ENCODE measurements at regions not wholly inside any gene's neighbourhood (a gene's known extent, or its start where the extent isn't known, plus 50 kb on each side); places are given as distances from the start of the nearest gene placed in this dataset.
"Not testable (repeated sequence)": the region's sequence is repeated elsewhere in the genome, so short reads cannot be mapped to it uniquely, and the experiment has no call there.

DNA sequence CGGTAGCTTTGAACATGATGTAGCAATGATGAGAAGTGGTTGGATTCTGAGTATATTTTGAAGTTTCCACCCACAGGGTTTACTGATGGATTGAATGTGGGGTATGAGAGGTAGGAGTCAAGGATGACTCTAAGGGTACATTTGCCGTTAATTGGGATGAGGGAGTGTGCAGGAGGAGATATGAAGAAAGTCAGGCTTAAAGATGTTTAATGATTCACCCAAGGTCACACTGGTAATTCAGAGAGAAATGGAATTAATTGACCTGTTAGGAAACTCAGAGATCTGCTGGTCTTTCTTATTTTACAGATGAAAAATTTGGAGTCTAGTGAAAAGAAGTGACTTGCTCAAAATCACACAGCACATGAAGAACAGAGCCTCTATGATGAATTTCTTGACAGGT lies 390.7 kb downstream of the GBA3 start:
- H3K4me3 ChIP-seq (ENCODE audit: low read length), result no peak overlapping the region
- H3K36me3 ChIP-seq (ENCODE audit: control insufficient read depth, insufficient read depth, low read length, severe bottlenecking), result no peaks in the 10 kb centered on the region
- H3K27me3 ChIP-seq (replicated peaks; ENCODE audit: control insufficient read depth, insufficient read depth, low read length), result no peaks in the 10 kb centered on the region
- no peaks in the 10 kb centered on the region for H3K4me1 ChIP-seq (ENCODE audit: control insufficient read depth, insufficient read depth, low read length)
- no peak for DNase-seq (ENCODE audit: low read depth)
- peaks cover 11% of the 10 kb centered on the region for H3K9me3 ChIP-seq (ENCODE audit: control insufficient read depth, low read length)
- no peak overlapping the region for H3K9ac ChIP-seq (ENCODE audit: low read length)

DNA sequence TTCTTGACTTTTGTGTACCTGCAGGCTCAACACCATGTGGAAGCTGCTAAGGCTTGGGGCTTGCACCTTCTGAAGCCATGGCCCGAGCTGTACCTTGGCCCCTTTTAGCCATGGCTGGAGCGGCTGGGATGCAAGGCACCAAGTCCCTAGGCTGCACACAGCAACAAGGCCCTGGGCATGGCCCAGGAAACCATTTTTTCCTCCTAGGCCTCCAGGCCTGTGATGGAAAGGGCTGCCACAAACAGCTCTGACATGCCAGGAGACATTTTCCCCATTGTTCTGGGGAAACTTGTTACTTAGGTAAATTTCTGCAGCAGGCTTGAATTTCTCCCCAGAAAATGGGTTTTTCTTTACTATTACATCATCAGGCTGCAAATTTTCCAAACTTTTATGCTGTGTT lies 387.4 kb downstream of the GBA3 start:
- not testable (repeated sequence) for H3K36me3 ChIP-seq (ENCODE audit: control insufficient read depth, insufficient read depth, low read length, severe bottlenecking); H3K9ac ChIP-seq (ENCODE audit: low read length); DNase-seq (ENCODE audit: low read depth); H3K4me1 ChIP-seq (ENCODE audit: control insufficient read depth, insufficient read depth, low read length); H3K4me3 ChIP-seq (ENCODE audit: low read length); H3K27me3 ChIP-seq (replicated peaks; ENCODE audit: control insufficient read depth, insufficient read depth, low read length)
- peaks cover 11% of the 10 kb centered on the region for H3K9me3 ChIP-seq (ENCODE audit: control insufficient read depth, low read length)

DNA sequence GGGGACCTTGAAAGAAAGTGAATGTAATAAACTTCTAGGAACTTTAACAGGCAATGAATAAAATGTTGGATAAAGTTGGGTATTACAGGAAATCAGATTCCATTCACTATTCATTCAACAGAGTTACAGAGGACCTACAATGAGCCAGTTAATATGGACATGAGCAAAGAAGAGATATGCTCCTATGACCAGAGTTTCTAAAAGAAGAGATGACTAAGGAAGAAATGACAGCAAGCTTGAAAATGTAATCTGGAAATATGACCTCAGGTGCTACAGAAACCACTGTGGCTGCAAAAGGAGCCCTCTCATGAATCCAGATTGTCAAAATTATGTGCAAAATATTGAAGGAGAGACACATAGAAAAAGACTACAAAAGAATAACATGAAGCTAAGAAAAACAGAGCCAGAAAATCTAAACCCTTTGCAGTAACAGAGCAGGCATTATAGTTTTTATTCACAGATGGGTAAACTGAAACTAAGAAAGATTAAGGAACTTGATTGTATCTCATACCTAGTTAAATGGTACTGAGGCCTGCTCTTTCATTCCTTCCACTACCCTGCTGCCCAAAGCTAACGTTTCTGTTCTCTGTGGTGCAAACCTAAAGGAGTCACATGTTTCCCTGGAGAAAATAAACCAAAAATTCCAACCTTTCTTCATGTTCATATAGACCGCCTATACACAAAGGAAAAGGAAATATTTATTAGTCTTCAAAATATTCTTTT lies 378.3 kb downstream of the GBA3 start:
- H3K27me3 ChIP-seq (replicated peaks; ENCODE audit: control insufficient read depth, insufficient read depth, low read length), result no peaks in the 10 kb centered on the region
- no peaks in the 10 kb centered on the region for H3K4me1 ChIP-seq (ENCODE audit: control insufficient read depth, insufficient read depth, low read length)
- no peaks in the 10 kb centered on the region for H3K9me3 ChIP-seq (ENCODE audit: control insufficient read depth, low read length)
- H3K36me3 ChIP-seq (ENCODE audit: control insufficient read depth, insufficient read depth, low read length, severe bottlenecking), result no peaks in the 10 kb centered on the region
- no peak overlapping the region for H3K9ac ChIP-seq (ENCODE audit: low read length)
- no peak overlapping the region for H3K4me3 ChIP-seq (ENCODE audit: low read length)
- no peak for DNase-seq (ENCODE audit: low read depth)

- Histone ChIP-seq H3K4me1 (ENCODE audit: control insufficient read depth, insufficient read depth, low read length) (no peaks in the 10 kb centered on the region), H3K36me3 (ENCODE audit: control insufficient read depth, insufficient read depth, low read length, severe bottlenecking) (no peaks in the 10 kb centered on the region), H3K9me3 (ENCODE audit: control insufficient read depth, low read length) (no peaks in the 10 kb centered on the region), H3K27me3 (replicated peaks; ENCODE audit: control insufficient read depth, insufficient read depth, low read length) (no peaks in the 10 kb centered on the region), H3K4me3 (ENCODE audit: low read length) (no peak overlapping the region), H3K9ac (ENCODE audit: low read length) (no peak overlapping the region)
- no peak for DNase-seq (ENCODE audit: low read depth)
Observed at GRCh38 chr4:23068756-23069155, 376.0 kb downstream of the GBA3 start.

DNA sequence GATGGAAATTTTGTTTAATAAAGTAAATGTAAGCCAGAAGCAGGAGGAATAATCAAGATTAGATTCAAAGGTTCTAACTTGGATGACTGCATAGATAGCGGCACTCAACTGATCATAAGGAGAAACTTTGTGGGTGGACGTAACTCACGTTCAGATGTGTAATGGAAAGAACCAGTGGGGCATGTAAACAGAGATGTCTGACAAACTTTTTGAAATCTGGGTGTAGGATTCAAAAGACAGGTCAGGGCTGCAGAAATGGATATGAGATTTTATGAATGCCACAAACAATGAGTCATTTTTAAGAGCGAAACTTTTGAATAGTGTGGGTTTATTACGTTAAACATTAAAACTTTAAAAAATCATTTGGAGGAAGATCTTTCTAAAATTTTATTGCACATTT lies 375.6 kb downstream of the GBA3 start:
- no peak for DNase-seq (ENCODE audit: low read depth)
- H3K4me3 ChIP-seq (ENCODE audit: low read length), result no peak overlapping the region
- H3K4me1 ChIP-seq (ENCODE audit: control insufficient read depth, insufficient read depth, low read length), result no peaks in the 10 kb centered on the region
- H3K9ac ChIP-seq (ENCODE audit: low read length), result no peak overlapping the region
- no peaks in the 10 kb centered on the region for H3K36me3 ChIP-seq (ENCODE audit: control insufficient read depth, insufficient read depth, low read length, severe bottlenecking)
- H3K27me3 ChIP-seq (replicated peaks; ENCODE audit: control insufficient read depth, insufficient read depth, low read length), result no peaks in the 10 kb centered on the region
- no peaks in the 10 kb centered on the region for H3K9me3 ChIP-seq (ENCODE audit: control insufficient read depth, low read length)

DNA sequence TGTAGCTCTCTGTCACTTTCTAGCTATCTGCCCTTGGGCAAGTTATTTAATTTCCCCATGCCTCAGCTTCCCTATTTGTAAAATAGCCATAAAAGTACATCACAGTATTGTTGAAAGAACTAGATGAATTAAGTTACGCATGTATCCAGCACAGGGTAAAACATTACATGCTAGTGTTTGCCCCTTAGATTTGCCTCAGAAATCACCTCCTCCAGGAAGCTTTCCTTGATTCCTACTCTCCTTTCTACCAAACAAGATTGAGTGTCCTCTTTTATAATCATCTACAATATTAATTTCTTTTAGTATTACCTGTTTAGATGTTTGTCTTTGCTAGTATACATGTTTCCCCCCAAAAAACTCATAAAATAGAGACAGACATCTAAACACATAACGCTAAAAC lies 369.5 kb downstream of the GBA3 start:
- Histone ChIP-seq H3K9ac (ENCODE audit: low read length) (no peak overlapping the region), H3K4me1 (ENCODE audit: control insufficient read depth, insufficient read depth, low read length) (no peaks in the 10 kb centered on the region), H3K27me3 (replicated peaks; ENCODE audit: control insufficient read depth, insufficient read depth, low read length) (no peaks in the 10 kb centered on the region), H3K9me3 (ENCODE audit: control insufficient read depth, low read length) (no peaks in the 10 kb centered on the region), H3K36me3 (ENCODE audit: control insufficient read depth, insufficient read depth, low read length, severe bottlenecking) (no peaks in the 10 kb centered on the region), H3K4me3 (ENCODE audit: low read length) (no peak overlapping the region)
- no peak for DNase-seq (ENCODE audit: low read depth)

DNA sequence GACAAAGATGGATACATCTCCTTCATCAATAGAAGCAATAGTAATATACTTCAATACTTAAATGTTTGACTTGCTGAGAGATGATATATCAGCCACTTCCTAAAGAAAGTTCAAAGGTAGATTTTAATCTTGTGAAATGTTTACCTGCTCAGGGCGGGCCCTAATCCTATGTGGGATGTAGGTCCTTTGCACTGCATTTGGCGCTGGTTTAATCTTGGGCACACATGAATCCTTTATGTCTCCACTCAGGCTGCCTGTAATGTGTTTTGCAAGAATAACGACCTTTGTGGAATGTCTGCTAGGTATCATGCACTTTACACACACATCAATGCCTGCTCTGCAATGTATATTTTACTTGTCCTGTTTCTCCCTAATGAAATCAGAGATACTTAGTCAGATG lies 368.7 kb downstream of the GBA3 start:
- Histone ChIP-seq H3K4me1 (ENCODE audit: control insufficient read depth, insufficient read depth, low read length) (no peaks in the 10 kb centered on the region), H3K27me3 (replicated peaks; ENCODE audit: control insufficient read depth, insufficient read depth, low read length) (no peaks in the 10 kb centered on the region), H3K4me3 (ENCODE audit: low read length) (no peak overlapping the region), H3K9me3 (ENCODE audit: control insufficient read depth, low read length) (no peaks in the 10 kb centered on the region), H3K36me3 (ENCODE audit: control insufficient read depth, insufficient read depth, low read length, severe bottlenecking) (no peaks in the 10 kb centered on the region), H3K9ac (ENCODE audit: low read length) (no peak overlapping the region)
- no peak for DNase-seq (ENCODE audit: low read depth)

DNA sequence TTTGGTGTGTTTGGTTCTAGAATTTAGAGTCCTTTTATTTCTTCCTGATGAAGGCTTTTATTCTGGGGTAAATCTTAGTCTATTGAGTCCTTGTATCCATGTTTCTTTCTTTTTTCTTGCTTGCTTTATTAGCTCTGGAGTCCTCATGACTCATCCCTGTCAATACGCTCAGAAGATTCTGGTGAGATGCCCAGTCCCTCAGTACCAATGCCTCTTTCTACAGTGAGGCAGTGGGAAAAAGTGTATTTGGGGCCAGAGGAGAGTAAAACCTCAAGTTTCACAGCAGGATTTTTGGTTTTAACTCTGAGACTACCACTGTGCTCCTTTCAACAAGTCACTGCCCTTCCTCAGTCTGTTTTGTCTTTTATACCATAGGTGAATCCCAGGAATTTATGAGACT lies 368.0 kb downstream of the GBA3 start:
- DNase-seq (ENCODE audit: low read depth), result no peak
- H3K27me3 ChIP-seq (replicated peaks; ENCODE audit: control insufficient read depth, insufficient read depth, low read length), result no peaks in the 10 kb centered on the region
- H3K9ac ChIP-seq (ENCODE audit: low read length), result no peak overlapping the region
- H3K4me1 ChIP-seq (ENCODE audit: control insufficient read depth, insufficient read depth, low read length), result no peaks in the 10 kb centered on the region
- no peak overlapping the region for H3K4me3 ChIP-seq (ENCODE audit: low read length)
- H3K9me3 ChIP-seq (ENCODE audit: control insufficient read depth, low read length), result no peaks in the 10 kb centered on the region
- H3K36me3 ChIP-seq (ENCODE audit: control insufficient read depth, insufficient read depth, low read length, severe bottlenecking), result no peaks in the 10 kb centered on the region

- no peak overlapping the region for H3K4me3 ChIP-seq (ENCODE audit: low read length)
- no peak for DNase-seq (ENCODE audit: low read depth)
- no peaks in the 10 kb centered on the region for H3K9me3 ChIP-seq (ENCODE audit: control insufficient read depth, low read length)
- H3K4me1 ChIP-seq (ENCODE audit: control insufficient read depth, insufficient read depth, low read length), result no peaks in the 10 kb centered on the region
- H3K36me3 ChIP-seq (ENCODE audit: control insufficient read depth, insufficient read depth, low read length, severe bottlenecking), result no peaks in the 10 kb centered on the region
- no peak overlapping the region for H3K9ac ChIP-seq (ENCODE audit: low read length)
- H3K27me3 ChIP-seq (replicated peaks; ENCODE audit: control insufficient read depth, insufficient read depth, low read length), result no peaks in the 10 kb centered on the region
Observed at GRCh38 chr4:23058165-23058776, 365.5 kb downstream of the GBA3 start.

DNA sequence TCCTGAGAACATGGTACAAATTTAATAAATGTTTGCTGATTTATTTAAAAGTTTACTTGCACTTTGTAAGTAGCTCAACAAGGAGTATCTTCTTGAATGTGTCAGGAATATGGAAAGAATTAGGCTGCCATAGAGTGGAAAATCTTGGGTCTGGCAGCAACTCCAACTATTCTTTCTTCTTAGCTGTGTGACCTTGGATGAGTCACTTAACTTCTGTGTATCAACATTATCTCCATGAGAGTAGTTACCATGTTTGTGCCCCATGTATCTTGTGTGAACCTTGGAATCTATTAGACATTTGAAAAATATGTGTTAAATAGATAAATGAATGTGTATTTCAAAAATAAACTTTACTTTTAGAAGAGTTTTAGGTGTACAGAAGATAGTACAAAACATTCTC lies 348.8 kb downstream of the GBA3 start:
- no peaks in the 10 kb centered on the region for H3K9me3 ChIP-seq (ENCODE audit: control insufficient read depth, low read length)
- no peak for DNase-seq (ENCODE audit: low read depth)
- H3K36me3 ChIP-seq (ENCODE audit: control insufficient read depth, insufficient read depth, low read length, severe bottlenecking), result no peaks in the 10 kb centered on the region
- H3K9ac ChIP-seq (ENCODE audit: low read length), result no peak overlapping the region
- no peaks in the 10 kb centered on the region for H3K4me1 ChIP-seq (ENCODE audit: control insufficient read depth, insufficient read depth, low read length)
- H3K4me3 ChIP-seq (ENCODE audit: low read length), result no peak overlapping the region
- H3K27me3 ChIP-seq (replicated peaks; ENCODE audit: control insufficient read depth, insufficient read depth, low read length), result no peaks in the 10 kb centered on the region

GRCh38 chr4:23040539-23040938 lies 347.8 kb downstream of the GBA3 start:
- H3K4me1 ChIP-seq (ENCODE audit: control insufficient read depth, insufficient read depth, low read length), result no peaks in the 10 kb centered on the region
- no peak for DNase-seq (ENCODE audit: low read depth)
- no peaks in the 10 kb centered on the region for H3K27me3 ChIP-seq (replicated peaks; ENCODE audit: control insufficient read depth, insufficient read depth, low read length)
- H3K36me3 ChIP-seq (ENCODE audit: control insufficient read depth, insufficient read depth, low read length, severe bottlenecking), result no peaks in the 10 kb centered on the region
- no peak overlapping the region for H3K4me3 ChIP-seq (ENCODE audit: low read length)
- H3K9ac ChIP-seq (ENCODE audit: low read length), result no peak overlapping the region
- H3K9me3 ChIP-seq (ENCODE audit: control insufficient read depth, low read length), result no peaks in the 10 kb centered on the region

- DNase-seq (ENCODE audit: low read depth), result no peak
- Histone ChIP-seq H3K4me1 (ENCODE audit: control insufficient read depth, insufficient read depth, low read length) (no peaks in the 10 kb centered on the region), H3K9ac (ENCODE audit: low read length) (no peak overlapping the region), H3K36me3 (ENCODE audit: control insufficient read depth, insufficient read depth, low read length, severe bottlenecking) (no peaks in the 10 kb centered on the region), H3K4me3 (ENCODE audit: low read length) (no peak overlapping the region), H3K9me3 (ENCODE audit: control insufficient read depth, low read length) (no peaks in the 10 kb centered on the region), H3K27me3 (replicated peaks; ENCODE audit: control insufficient read depth, insufficient read depth, low read length) (no peaks in the 10 kb centered on the region)
Observed at GRCh38 chr4:23039818-23040217, 347.1 kb downstream of the GBA3 start.
